Nephron (organoid): ENCODE measurements at regions not wholly inside any gene's neighbourhood (a gene's known extent, or its start where the extent isn't known, plus 50 kb on each side); places are given as distances from the start of the nearest gene placed in this dataset.
"Not testable (repeated sequence)": the region's sequence is repeated elsewhere in the genome, so short reads cannot be mapped to it uniquely, and the experiment has no call there.

Experiments
- H3K27ac Mint-ChIP-seq, 3 experiments: 2 replicates each; pipeline ENCODE4 v1.8.0; 2020; ENCODE audit warnings: mixed read lengths in 3 of 3, mild to moderate bottlenecking in 2 of 3, moderate library complexity in 1 of 3
- H3K27me3 Mint-ChIP-seq: 2 replicates; pipeline ENCODE4 v1.8.0; 2021; ENCODE audit warnings: low read depth, mild to moderate bottlenecking, moderate library complexity, mixed read lengths
- H3K36me3 Mint-ChIP-seq: 2 replicates; pipeline ENCODE4 v1.8.0; 2020; ENCODE audit warnings: low read depth, mixed read lengths
- H3K4me1 Mint-ChIP-seq: 2 replicates; pipeline ENCODE4 v1.8.0; 2020; ENCODE audit warnings: mixed read lengths
- H3K4me3 Mint-ChIP-seq, 3 experiments: 2 replicates each; pipeline ENCODE4 v1.8.0; 2020; ENCODE audit warnings: mild to moderate bottlenecking in 3 of 3, mixed read lengths in 3 of 3, moderate library complexity in 2 of 3
- H3K9me3 Mint-ChIP-seq: 2 replicates; pipeline ENCODE4 v1.8.0; 2020; ENCODE audit warnings: mixed read lengths
- CTCF ChIP-seq, 3 experiments: fragments of 200-600 bp; sonication (generic); IDR thresholded peaks; one replicate each; pipeline ENCODE4 v1.5.0; 2021; ENCODE audit warnings: antibody characterized with exemption in 3 of 3; ENCODE audit not compliant: unreplicated experiment in 3 of 3

GRCh38 chr1:197842646-197843045 lies 59.8 kb upstream of the C1orf53 start:
- TF ChIP-seq CTCF (IDR thresholded peaks at IDR 0.05; ENCODE audit: unreplicated experiment in 3 of 3) = no peak

GRCh38 chr1:197841883-197842553 lies 60.4 kb upstream of the C1orf53 start:
- no peak overlapping the region for H3K4me3 Mint-ChIP-seq
- H3K27me3 Mint-ChIP-seq = peaks cover 28% of the 10 kb centered on the region
- TF ChIP-seq CTCF (IDR thresholded peaks at IDR 0.05; ENCODE audit: unreplicated experiment in 3 of 3) = no peak
- H3K27ac Mint-ChIP-seq = peak overlapping the region in 2 of 3 experiments; percentile 36 to 65
- H3K9me3 Mint-ChIP-seq = no peaks in the 10 kb centered on the region
- H3K36me3 Mint-ChIP-seq = no peaks in the 10 kb centered on the region
- peaks cover 16% of the 10 kb centered on the region for H3K4me1 Mint-ChIP-seq

More at GRCh38 chr1:197842646-197843045, 59.8 kb upstream of the C1orf53 start:
- peak overlapping the region in 1 of 3 experiments; percentile 12 for H3K27ac Mint-ChIP-seq
- peaks cover 16% of the 10 kb centered on the region for H3K4me1 Mint-ChIP-seq
- no peaks in the 10 kb centered on the region for H3K9me3 Mint-ChIP-seq
- peaks cover 28% of the 10 kb centered on the region for H3K27me3 Mint-ChIP-seq
- no peak overlapping the region for H3K4me3 Mint-ChIP-seq
- H3K36me3 Mint-ChIP-seq = no peaks in the 10 kb centered on the region

- Mint-ChIP-seq H3K27me3 (peaks cover 32% of the 10 kb centered on the region), H3K4me1 (peaks cover 16% of the 10 kb centered on the region), H3K9me3 (no peaks in the 10 kb centered on the region), H3K27ac (no peak overlapping the region), H3K4me3 (no peak overlapping the region), H3K36me3 (no peaks in the 10 kb centered on the region)
- no peak for TF ChIP-seq CTCF (IDR thresholded peaks at IDR 0.05; ENCODE audit: unreplicated experiment in 3 of 3)
Observed at GRCh38 chr1:197841158-197841557, 61.3 kb upstream of the C1orf53 start.

- H3K36me3 Mint-ChIP-seq, H3K9me3 Mint-ChIP-seq, H3K4me3 Mint-ChIP-seq, H3K27ac Mint-ChIP-seq: not testable (repeated sequence)
- peaks cover 11% of the 10 kb centered on the region for H3K4me1 Mint-ChIP-seq
- peaks cover 35% of the 10 kb centered on the region for H3K27me3 Mint-ChIP-seq
Observed at GRCh38 chr1:197839786-197840185, 62.6 kb upstream of the C1orf53 start.

- peaks cover 30% of the 10 kb centered on the region for H3K27me3 Mint-ChIP-seq
- H3K27ac Mint-ChIP-seq = peak overlapping the region in 1 of 3 experiments; percentile 7
- H3K36me3 Mint-ChIP-seq = no peaks in the 10 kb centered on the region
- TF ChIP-seq CTCF (IDR thresholded peaks at IDR 0.05; ENCODE audit: unreplicated experiment in 3 of 3) = no peak
- no peak overlapping the region for H3K4me3 Mint-ChIP-seq
- H3K4me1 Mint-ChIP-seq = peaks cover 5% of the 10 kb centered on the region
- peaks cover 6% of the 10 kb centered on the region for H3K9me3 Mint-ChIP-seq
Observed at GRCh38 chr1:197838836-197839235, 63.6 kb upstream of the DENND1B start.

- peaks cover 29% of the 10 kb centered on the region for H3K27me3 Mint-ChIP-seq
- TF ChIP-seq CTCF (IDR thresholded peaks at IDR 0.05; ENCODE audit: unreplicated experiment in 3 of 3) = no peak
- H3K4me1 Mint-ChIP-seq = peaks cover 5% of the 10 kb centered on the region
- H3K27ac Mint-ChIP-seq = no peak overlapping the region
- H3K9me3 Mint-ChIP-seq = peaks cover 6% of the 10 kb centered on the region
- no peak overlapping the region for H3K4me3 Mint-ChIP-seq
- H3K36me3 Mint-ChIP-seq = no peaks in the 10 kb centered on the region
Observed at GRCh38 chr1:197837911-197838310, 62.6 kb upstream of the DENND1B start.

- H3K36me3 Mint-ChIP-seq, H3K4me3 Mint-ChIP-seq, H3K4me1 Mint-ChIP-seq, H3K27ac Mint-ChIP-seq: not testable (repeated sequence)
- Mint-ChIP-seq H3K9me3 (peaks cover 16% of the 10 kb centered on the region), H3K27me3 (peaks cover 34% of the 10 kb centered on the region)
Observed at GRCh38 chr1:197836356-197836755, 61.1 kb upstream of the DENND1B start.

GRCh38 chr1:197829011-197829410 lies 53.7 kb upstream of the DENND1B start:
- H3K4me3 Mint-ChIP-seq, H3K27ac Mint-ChIP-seq, H3K4me1 Mint-ChIP-seq, H3K36me3 Mint-ChIP-seq: not testable (repeated sequence)
- Mint-ChIP-seq H3K9me3 (peaks cover 36% of the 10 kb centered on the region), H3K27me3 (peaks cover 30% of the 10 kb centered on the region)
